Gastroesophageal sphincter (tissue), 4 donors: ENCODE measurements at regions not wholly inside any gene's neighbourhood (a gene's known extent, or its start where the extent isn't known, plus 50 kb on each side); places are given as distances from the start of the nearest gene placed in this dataset.

Experiments
- ATAC-seq: fragments of 150-250 bp; one replicate; pipeline ENCODE4 v1.9.1; 2016; ENCODE audit warnings: mild to moderate bottlenecking, moderate library complexity
- H3K27ac ChIP-seq, 4 donors: fragments of 200-600 bp; sonication (generic) in 3 of 4; 1 replicate in 3 of 4; 2 replicates in 1 of 4; pipeline ENCODE4 v1.5.1; 2016 to 2019
- H3K27me3 ChIP-seq: fragments of 200-600 bp; sonication (generic); one replicate; pipeline ENCODE4 v1.5.1; 2019
- H3K36me3 ChIP-seq, 2 donors: fragments of 200-600 bp; sonication (generic); one replicate each; pipeline ENCODE4 v1.5.1; 2019; ENCODE audit warnings: control low read depth in 1 of 2
- H3K4me1 ChIP-seq, 3 donors: fragments of 200-600 bp; sonication (generic); 1 replicate in 2 of 3; 2 replicates in 1 of 3; pipeline ENCODE4 v1.5.1; 2016 to 2019; ENCODE audit warnings: control low read depth in 2 of 3
- H3K4me3 ChIP-seq, 2 donors: fragments of 200-600 bp; sonication (generic); one replicate each; pipeline ENCODE4 v1.5.1; 2019; ENCODE audit warnings: mild to moderate bottlenecking in 1 of 2, moderate library complexity in 1 of 2
- H3K9me3 ChIP-seq, 3 donors: fragments of 200-600 bp; sonication (generic); one replicate each; pipeline ENCODE4 v1.5.1; 2017 to 2019; ENCODE audit warnings: control low read depth in 2 of 3
- CTCF ChIP-seq, 4 experiments: fragments of 200-600 bp in 2 of 4; fragments of 450-650 bp in 2 of 4; sonication (generic) in 1 of 4; IDR thresholded peaks; one replicate each; pipeline ENCODE4 v1.5.1; 2017 to 2019; ENCODE audit warnings: antibody characterized with exemption in 4 of 4, mild to moderate bottlenecking in 2 of 4, moderate library complexity in 2 of 4
- EP300 ChIP-seq: sonication (generic); formaldehyde crosslinking; IDR thresholded peaks from one replicate; pipeline ENCODE4 v1.6.1; 2017; ENCODE audit warnings: antibody characterized with exemption, mild to moderate bottlenecking
- POLR2A ChIP-seq, 2 donors: fragments of 450-650 bp; IDR thresholded peaks; one replicate each; pipeline ENCODE4 v1.6.1; 2017; ENCODE audit warnings: antibody characterized with exemption in 2 of 2, mild to moderate bottlenecking in 2 of 2, moderate library complexity in 1 of 2
- POLR2AphosphoS5 ChIP-seq: sonication (generic); formaldehyde crosslinking; IDR thresholded peaks from one replicate; pipeline ENCODE4 v1.6.1; 2017; ENCODE audit warnings: antibody characterized with exemption
- WGBS, 2 donors: methylation state at CpG; one replicate each; pipeline ENCODE4 v1.1.5; 2018; ENCODE audit warnings: low coverage in 1 of 2; 5-methylcytosine and 5-hydroxymethylcytosine counted together

- TF ChIP-seq POLR2AphosphoS5 (no peak), EP300 (no peak), POLR2A (IDR thresholded peaks at IDR 0.05) (no peak), CTCF (IDR thresholded peaks at IDR 0.05) (no peak)
- H3K4me3 ChIP-seq = no peak overlapping the region
- no peaks in the 10 kb centered on the region for H3K9me3 ChIP-seq
- ATAC-seq = no peak
- H3K27ac ChIP-seq = no peak overlapping the region
- H3K36me3 ChIP-seq = no peaks in the 10 kb centered on the region
- 93 to 100% methylated on average over 1 to 7 of the region's 8 CpGs for WGBS, 2 donors
- H3K4me1 ChIP-seq = no peaks in the 10 kb centered on the region
- no peaks in the 10 kb centered on the region for H3K27me3 ChIP-seq
Observed at GRCh38 chr6:15116889-15117288, 129.0 kb upstream of the JARID2 start.

GRCh38 chr6:15121443-15121842 is 124.4 kb upstream of the JARID2 start:
- H3K36me3 ChIP-seq = no peaks in the 10 kb centered on the region
- no peak overlapping the region for H3K27ac ChIP-seq
- H3K27me3 ChIP-seq = no peaks in the 10 kb centered on the region
- WGBS, 2 donors = 93% methylated on average over 1 of the region's 1 CpG; no CpG with 5 or more reads in 1 of the 2 donors
- H3K4me3 ChIP-seq = no peak overlapping the region
- TF ChIP-seq POLR2AphosphoS5 (no peak), EP300 (no peak), POLR2A (IDR thresholded peaks at IDR 0.05) (no peak), CTCF (IDR thresholded peaks at IDR 0.05) (no peak)
- no peaks in the 10 kb centered on the region for H3K4me1 ChIP-seq
- no peak for ATAC-seq
- no peaks in the 10 kb centered on the region for H3K9me3 ChIP-seq

- WGBS, 2 donors = 91 to 93% methylated on average over 5 to 6 of the region's 6 CpGs
- H3K36me3 ChIP-seq = no peaks in the 10 kb centered on the region
- no peaks in the 10 kb centered on the region for H3K4me1 ChIP-seq
- TF ChIP-seq POLR2A (IDR thresholded peaks at IDR 0.05) = no peak
- TF ChIP-seq EP300 = no peak
- no peak for TF ChIP-seq POLR2AphosphoS5
- no peak for TF ChIP-seq CTCF (IDR thresholded peaks at IDR 0.05)
- ATAC-seq = no peak
- no peak overlapping the region for H3K4me3 ChIP-seq
- H3K27ac ChIP-seq = no peak overlapping the region
- H3K27me3 ChIP-seq = no peaks in the 10 kb centered on the region
- no peaks in the 10 kb centered on the region for H3K9me3 ChIP-seq
Observed at GRCh38 chr6:15121977-15122550, 123.8 kb upstream of the JARID2 start.

GRCh38 chr6:15129887-15130286 is 116.0 kb upstream of the JARID2 start:
- H3K4me1 ChIP-seq = no peaks in the 10 kb centered on the region
- WGBS, 2 donors = 86% methylated on average over 3 of the region's 4 CpGs; no CpG with 5 or more reads in 1 of the 2 donors
- H3K27me3 ChIP-seq = no peaks in the 10 kb centered on the region
- no peak overlapping the region for H3K27ac ChIP-seq
- H3K36me3 ChIP-seq = no peaks in the 10 kb centered on the region
- no peak overlapping the region for H3K4me3 ChIP-seq
- no peaks in the 10 kb centered on the region for H3K9me3 ChIP-seq
- TF ChIP-seq POLR2A (IDR thresholded peaks at IDR 0.05) (no peak), CTCF (IDR thresholded peaks at IDR 0.05) (no peak), POLR2AphosphoS5 (no peak), EP300 (no peak)
- ATAC-seq = no peak

- no peaks in the 10 kb centered on the region for H3K9me3 ChIP-seq
- TF ChIP-seq CTCF (IDR thresholded peaks at IDR 0.05) (no peak), POLR2AphosphoS5 (no peak), EP300 (no peak), POLR2A (IDR thresholded peaks at IDR 0.05) (no peak)
- no peak overlapping the region for H3K4me3 ChIP-seq
- WGBS, 2 donors = 100% methylated on average over 2 of the region's 2 CpGs; no CpG with 5 or more reads in 1 of the 2 donors
- ATAC-seq = no peak
- no peak overlapping the region for H3K27ac ChIP-seq
- H3K36me3 ChIP-seq = no peaks in the 10 kb centered on the region
- no peaks in the 10 kb centered on the region for H3K27me3 ChIP-seq
- H3K4me1 ChIP-seq = no peaks in the 10 kb centered on the region
Observed at GRCh38 chr6:15131234-15131633, 114.6 kb upstream of the JARID2 start.
